Prostate gland (tissue), 2 donors: ENCODE measurements at regions not wholly inside any gene's neighbourhood (a gene's known extent, or its start where the extent isn't known, plus 50 kb on each side); places are given as distances from the start of the nearest gene placed in this dataset.

Source experiments
- DNase-seq: peaks from one replicate; pipeline ENCODE4 v3.0.0-alpha.2; 2019; ENCODE audit warnings: low spot score
- H3K27ac ChIP-seq, 2 donors: fragments of 200-600 bp; sonication (generic); 2 replicates each; pipeline ENCODE4 v1.5.1; 2017 to 2019
- H3K27me3 ChIP-seq: fragments of 200-600 bp; sonication (generic); replicated peaks from 2 replicates; pipeline ENCODE4 v1.5.1; 2019; ENCODE audit not compliant: insufficient read depth
- H3K36me3 ChIP-seq, 2 donors: fragments of 200-600 bp; sonication (generic); 1 replicate in 1 of 2; 2 replicates in 1 of 2; pipeline versions ENCODE4 v1.5.1 to v1.8.1; 2017 to 2019
- H3K4me1 ChIP-seq: fragments of 200-600 bp; sonication (generic); replicated peaks from 2 replicates; pipeline ENCODE4 v1.5.1; 2019
- H3K4me3 ChIP-seq, 2 donors: fragments of 200-600 bp; sonication (generic); 2 replicates each; pipeline ENCODE4 v1.5.1; 2017 to 2019
- H3K9me3 ChIP-seq: fragments of 200-600 bp; sonication (generic); 2 replicates; pipeline ENCODE4 v1.5.1; 2017
- CTCF ChIP-seq, 4 experiments: fragments of 200-600 bp in 2 of 4; fragments of 450-650 bp in 2 of 4; sonication (generic) in 2 of 4; IDR thresholded peaks; 1 replicate in 3 of 4; 2 replicates in 1 of 4; pipeline ENCODE4 v1.5.1; 2016 to 2019; ENCODE audit warnings: antibody characterized with exemption in 4 of 4, mild to moderate bottlenecking in 2 of 4, moderate library complexity in 2 of 4
- POLR2A ChIP-seq: fragments of 450-650 bp; IDR thresholded peaks from one replicate; pipeline ENCODE4 v1.6.1; 2016; ENCODE audit warnings: antibody characterized with exemption, mild to moderate bottlenecking
- POLR2AphosphoS5 ChIP-seq: sonication (generic); formaldehyde crosslinking; IDR thresholded peaks from one replicate; pipeline ENCODE4 v1.6.1; 2017; ENCODE audit warnings: antibody characterized with exemption
- WGBS: methylation state at CpG from one replicate; pipeline ENCODE4 v1.1.5; 2018; 5-methylcytosine and 5-hydroxymethylcytosine counted together
- intact Hi-C: fragments of 100-400 bp; cut with DNase I; formaldehyde crosslinking; loops from one replicate; pipeline ENCODE4 v1.14.2; 2022

DNA sequence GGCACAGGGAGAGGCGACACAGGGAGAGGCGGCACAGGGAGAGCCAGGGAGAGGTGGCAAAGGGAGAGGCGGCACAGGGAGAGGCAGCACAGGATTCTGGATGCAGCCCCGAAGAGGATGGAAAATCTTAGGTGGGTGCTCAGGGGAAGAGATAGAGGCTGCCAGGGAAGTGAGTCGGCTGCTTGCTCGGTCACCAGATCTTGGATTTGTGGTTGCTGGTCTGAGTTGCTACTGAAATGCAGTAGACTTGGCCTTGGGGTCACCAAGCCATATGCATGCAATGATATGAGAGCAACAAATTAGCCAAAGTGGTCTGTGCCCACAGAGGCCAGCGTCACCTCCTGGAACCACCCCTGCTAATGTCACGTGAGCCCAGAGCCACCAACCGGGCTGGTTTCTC, 117.2 kb upstream of the SALL3 start:
- Histone ChIP-seq H3K27me3 (peaks cover 5% of the 10 kb centered on the region), H3K4me1 (no peaks in the 10 kb centered on the region), H3K4me3 (no peak overlapping the region), H3K36me3 (no peaks in the 10 kb centered on the region), H3K27ac (no peak overlapping the region), H3K9me3 (no peaks in the 10 kb centered on the region)
- TF ChIP-seq POLR2A = no peak
- WGBS = 94% methylated on average over 9 of the region's 9 CpGs
- intact Hi-C loops = no loop called here
- DNase-seq = no peak

GRCh38 chr18:78865056-78865598, 114.5 kb upstream of the SALL3 start:
- DNase-seq = no peak
- H3K27ac ChIP-seq = no peak overlapping the region
- H3K4me3 ChIP-seq = no peak overlapping the region
- H3K27me3 ChIP-seq = no peaks in the 10 kb centered on the region
- intact Hi-C loops = no loop called here
- no peaks in the 10 kb centered on the region for H3K36me3 ChIP-seq
- H3K9me3 ChIP-seq = no peaks in the 10 kb centered on the region
- TF ChIP-seq POLR2A = no peak
- 58% methylated on average over 5 of the region's 5 CpGs for WGBS
- no peaks in the 10 kb centered on the region for H3K4me1 ChIP-seq

DNA sequence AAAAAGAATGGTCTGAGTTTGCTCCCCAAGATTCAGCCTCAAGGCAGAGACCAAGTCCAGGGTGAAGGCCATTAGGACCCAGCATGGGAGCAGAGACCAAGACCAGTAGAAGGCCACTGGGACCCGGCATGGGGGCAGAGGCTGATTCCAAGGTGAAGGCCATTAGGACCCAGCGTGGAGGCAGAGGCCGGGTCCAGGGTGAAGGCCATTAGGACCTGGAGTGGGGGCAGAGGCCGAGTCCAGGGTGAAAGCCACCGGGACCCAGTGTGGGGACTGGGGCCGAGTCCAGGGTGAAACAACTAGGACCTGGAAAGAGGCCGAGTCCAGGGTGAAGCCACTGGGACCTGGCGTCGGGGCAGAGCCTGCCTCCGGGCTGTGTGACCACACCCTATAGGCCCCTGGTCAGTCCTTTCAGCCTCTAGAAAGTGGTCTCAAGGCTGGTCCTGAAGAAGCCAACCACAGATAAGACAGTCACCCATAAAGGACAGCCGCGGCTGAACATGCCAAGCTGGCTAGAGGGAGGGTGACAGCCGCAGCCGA, 113.8 kb upstream of the SALL3 start:
- WGBS = 83% methylated on average over 14 of the region's 14 CpGs
- no peak overlapping the region for H3K4me3 ChIP-seq
- intact Hi-C loops = no loop called here
- TF ChIP-seq POLR2AphosphoS5 (no peak), CTCF (IDR thresholded peaks at IDR 0.05) (no peak), POLR2A (no peak)
- no peak for DNase-seq
- no peaks in the 10 kb centered on the region for H3K4me1 ChIP-seq
- no peaks in the 10 kb centered on the region for H3K9me3 ChIP-seq
- no peaks in the 10 kb centered on the region for H3K36me3 ChIP-seq
- no peaks in the 10 kb centered on the region for H3K27me3 ChIP-seq
- no peak overlapping the region for H3K27ac ChIP-seq

DNA sequence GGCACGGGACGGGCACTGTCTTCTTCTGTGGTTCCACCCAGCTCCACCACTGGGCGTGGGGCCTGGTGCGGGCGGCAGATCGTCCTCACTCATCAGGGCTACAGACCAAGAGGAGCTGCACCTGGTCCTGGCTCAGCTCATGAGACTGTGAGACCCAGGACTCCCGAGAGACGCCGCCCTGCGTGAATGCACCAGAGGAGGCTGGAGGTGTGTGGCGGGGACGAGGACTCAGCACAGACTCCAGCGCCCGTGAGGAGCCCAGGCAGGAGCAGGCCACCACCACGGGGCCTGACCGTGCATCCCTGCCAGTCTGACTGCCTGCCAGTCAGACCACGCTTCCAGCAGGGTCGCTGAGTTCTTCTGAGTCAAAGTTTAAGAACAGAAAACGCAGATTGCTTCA, 112.5 kb upstream of the SALL3 start:
- no peak for TF ChIP-seq POLR2A
- no peak for TF ChIP-seq CTCF (IDR thresholded peaks at IDR 0.05)
- TF ChIP-seq POLR2AphosphoS5 = no peak
- WGBS = 93% methylated on average over 19 of the region's 19 CpGs
- no peaks in the 10 kb centered on the region for H3K36me3 ChIP-seq
- intact Hi-C loops = no loop called here
- H3K4me3 ChIP-seq = no peak overlapping the region
- H3K9me3 ChIP-seq = no peaks in the 10 kb centered on the region
- no peaks in the 10 kb centered on the region for H3K4me1 ChIP-seq
- DNase-seq = no peak
- H3K27me3 ChIP-seq = no peaks in the 10 kb centered on the region
- no peak overlapping the region for H3K27ac ChIP-seq

GRCh38 chr18:78868330-78869316, 111.0 kb upstream of the SALL3 start:
- Histone ChIP-seq H3K27ac (no peak overlapping the region), H3K4me3 (no peak overlapping the region), H3K4me1 (no peaks in the 10 kb centered on the region), H3K36me3 (no peaks in the 10 kb centered on the region), H3K27me3 (no peaks in the 10 kb centered on the region), H3K9me3 (no peaks in the 10 kb centered on the region)
- no peak for DNase-seq
- 52% methylated on average over 17 of the region's 17 CpGs for WGBS
- TF ChIP-seq POLR2AphosphoS5 = no peak
- no peak for TF ChIP-seq CTCF (IDR thresholded peaks at IDR 0.05)
- no peak for TF ChIP-seq POLR2A
- intact Hi-C loops = no loop called here
